Hepatocyte (in vitro differentiated cells): ENCODE measurements at regions not wholly inside any gene's neighbourhood (a gene's known extent, or its start where the extent isn't known, plus 50 kb on each side); places are given as distances from the start of the nearest gene placed in this dataset.

Source experiments
- DNase-seq: peaks from one replicate; pipeline ENCODE4 v3.0.0-alpha.2; 2016; ENCODE audit warnings: low spot score
- H2AFZ ChIP-seq: fragments of 200-600 bp; sonication (generic); 2 replicates; pipeline ENCODE4 v1.6.0; 2016; ENCODE audit warnings: antibody characterized with exemption, mild to moderate bottlenecking
- H3K27ac ChIP-seq: fragments of 200-600 bp; sonication (generic); 2 replicates; pipeline ENCODE4 v1.5.1; 2016; ENCODE audit warnings: mild to moderate bottlenecking
- H3K27me3 ChIP-seq: fragments of 200-600 bp; sonication (generic); 2 replicates; pipeline ENCODE4 v1.6.1; 2016
- H3K36me3 ChIP-seq: fragments of 200-600 bp; sonication (generic); replicated peaks from 2 replicates; pipeline ENCODE4 v1.5.1; 2016; ENCODE audit warnings: low read depth; ENCODE audit not compliant: insufficient read depth
- H3K4me1 ChIP-seq: fragments of 200-600 bp; sonication (generic); 2 replicates; pipeline ENCODE4 v1.5.1; 2016; ENCODE audit warnings: mild to moderate bottlenecking, moderate library complexity; ENCODE audit not compliant: insufficient read depth
- H3K4me2 ChIP-seq: fragments of 200-600 bp; sonication (generic); 2 replicates; pipeline ENCODE4 v1.6.0; 2016
- H3K4me3 ChIP-seq: fragments of 200-600 bp; sonication (generic); 2 replicates; pipeline ENCODE4 v1.5.1; 2016; ENCODE audit warnings: mild to moderate bottlenecking
- H3K79me2 ChIP-seq: fragments of 200-600 bp; sonication (generic); 2 replicates; pipeline ENCODE4 v1.6.0; 2017; ENCODE audit warnings: mild to moderate bottlenecking
- H3K9me2 ChIP-seq: fragments of 200-600 bp; sonication (generic); replicated peaks from 2 replicates; pipeline ENCODE4 v1.6.0; 2017; ENCODE audit warnings: mild to moderate bottlenecking; ENCODE audit not compliant: insufficient read depth
- H3K9me3 ChIP-seq: fragments of 200-600 bp; sonication (generic); 2 replicates; pipeline ENCODE4 v1.5.1; 2016; ENCODE audit warnings: low read depth, mild to moderate bottlenecking
- H4K20me1 ChIP-seq: fragments of 200-600 bp; sonication (generic); 2 replicates; pipeline ENCODE4 v1.6.0; 2016; ENCODE audit warnings: mild to moderate bottlenecking; ENCODE audit not compliant: insufficient read depth, poor library complexity, severe bottlenecking
- EZH2 ChIP-seq: fragments of 200-600 bp; sonication (generic); IDR thresholded peaks from 2 replicates; pipeline ENCODE4 v1.6.1; 2016; ENCODE audit warnings: antibody characterized with exemption, mild to moderate bottlenecking, borderline replicate concordance
- EZH2phosphoT487 ChIP-seq: fragments of 200-600 bp; sonication (generic); IDR thresholded peaks from one replicate; pipeline ENCODE4 v1.6.1; 2018; ENCODE audit warnings: antibody characterized with exemption, mild to moderate bottlenecking, low read depth, moderate library complexity; ENCODE audit not compliant: unreplicated experiment, severe bottlenecking
- WGBS: methylation state at CpG from one replicate; pipeline ENCODE4 v1.1.6; 2016; ENCODE audit warnings: low lambda C conversion rate; ENCODE audit errors: missing lambda C conversion rate; 5-methylcytosine and 5-hydroxymethylcytosine counted together
- TF ChIP-seq, protein P1 (sequence below): fragments of 200-600 bp; sonication (generic); IDR thresholded peaks from 2 replicates; pipeline ENCODE4 v1.5.1; 2016; ENCODE audit warnings: antibody characterized with exemption, mild to moderate bottlenecking; ENCODE audit not compliant: poor library complexity

DNA sequence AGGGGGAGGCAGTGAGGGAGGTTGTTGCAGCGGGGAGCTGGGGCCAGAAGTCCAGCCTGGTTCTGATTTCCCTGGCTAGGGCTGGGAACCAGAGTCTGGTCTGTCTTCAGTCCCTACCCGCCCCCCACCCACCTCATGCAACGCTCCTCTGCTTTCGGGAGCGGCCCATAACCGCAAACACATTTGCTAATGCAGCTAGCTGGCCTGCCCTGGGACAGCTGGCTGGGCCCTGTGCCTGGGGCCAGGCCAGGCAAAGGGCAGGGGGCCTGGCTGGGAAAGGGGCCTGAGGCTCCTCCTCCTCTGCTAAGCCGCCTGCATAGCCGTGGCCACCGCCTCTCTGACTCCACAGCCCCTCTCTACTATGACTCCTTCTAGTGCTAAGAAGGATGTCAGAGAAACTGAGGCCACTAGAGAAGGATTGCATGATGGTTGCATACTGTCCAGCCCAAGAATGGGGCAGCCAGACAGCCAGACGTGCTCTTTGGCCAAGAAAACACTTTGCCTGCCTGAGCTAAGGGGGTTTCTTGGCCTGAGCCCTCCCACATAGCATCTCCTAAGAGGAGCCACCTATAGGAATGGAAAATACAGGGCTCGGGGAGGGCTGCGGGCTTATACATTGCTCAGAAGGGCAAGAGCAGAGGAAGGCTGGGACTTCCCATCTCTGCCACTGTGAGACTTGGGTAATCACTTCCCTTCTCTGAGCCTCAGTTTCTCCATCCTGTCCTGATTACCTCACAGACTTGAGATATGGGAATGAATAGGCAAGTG, 76.9 kb downstream of the PJA1 start:
- H3K4me3 ChIP-seq: no peak overlapping the region
- WGBS: 62% methylated on average over 10 of the region's 12 CpGs
- no peak overlapping the region for H2AFZ ChIP-seq
- no peak overlapping the region for H3K27ac ChIP-seq
- H3K4me2 ChIP-seq: no peak overlapping the region
- TF ChIP-seq, protein P1, sequence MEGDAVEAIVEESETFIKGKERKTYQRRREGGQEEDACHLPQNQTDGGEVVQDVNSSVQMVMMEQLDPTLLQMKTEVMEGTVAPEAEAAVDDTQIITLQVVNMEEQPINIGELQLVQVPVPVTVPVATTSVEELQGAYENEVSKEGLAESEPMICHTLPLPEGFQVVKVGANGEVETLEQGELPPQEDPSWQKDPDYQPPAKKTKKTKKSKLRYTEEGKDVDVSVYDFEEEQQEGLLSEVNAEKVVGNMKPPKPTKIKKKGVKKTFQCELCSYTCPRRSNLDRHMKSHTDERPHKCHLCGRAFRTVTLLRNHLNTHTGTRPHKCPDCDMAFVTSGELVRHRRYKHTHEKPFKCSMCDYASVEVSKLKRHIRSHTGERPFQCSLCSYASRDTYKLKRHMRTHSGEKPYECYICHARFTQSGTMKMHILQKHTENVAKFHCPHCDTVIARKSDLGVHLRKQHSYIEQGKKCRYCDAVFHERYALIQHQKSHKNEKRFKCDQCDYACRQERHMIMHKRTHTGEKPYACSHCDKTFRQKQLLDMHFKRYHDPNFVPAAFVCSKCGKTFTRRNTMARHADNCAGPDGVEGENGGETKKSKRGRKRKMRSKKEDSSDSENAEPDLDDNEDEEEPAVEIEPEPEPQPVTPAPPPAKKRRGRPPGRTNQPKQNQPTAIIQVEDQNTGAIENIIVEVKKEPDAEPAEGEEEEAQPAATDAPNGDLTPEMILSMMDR: no peak
- no peak for TF ChIP-seq EZH2phosphoT487
- TF ChIP-seq EZH2: no peak
- no peaks in the 10 kb centered on the region for H3K4me1 ChIP-seq
- no peaks in the 10 kb centered on the region for H3K27me3 ChIP-seq
- no peaks in the 10 kb centered on the region for H3K9me3 ChIP-seq
- H3K36me3 ChIP-seq: no peaks in the 10 kb centered on the region
- no peaks in the 10 kb centered on the region for H4K20me1 ChIP-seq
- no peaks in the 10 kb centered on the region for H3K9me2 ChIP-seq
- no peaks in the 10 kb centered on the region for H3K79me2 ChIP-seq
- DNase-seq: no peak

DNA sequence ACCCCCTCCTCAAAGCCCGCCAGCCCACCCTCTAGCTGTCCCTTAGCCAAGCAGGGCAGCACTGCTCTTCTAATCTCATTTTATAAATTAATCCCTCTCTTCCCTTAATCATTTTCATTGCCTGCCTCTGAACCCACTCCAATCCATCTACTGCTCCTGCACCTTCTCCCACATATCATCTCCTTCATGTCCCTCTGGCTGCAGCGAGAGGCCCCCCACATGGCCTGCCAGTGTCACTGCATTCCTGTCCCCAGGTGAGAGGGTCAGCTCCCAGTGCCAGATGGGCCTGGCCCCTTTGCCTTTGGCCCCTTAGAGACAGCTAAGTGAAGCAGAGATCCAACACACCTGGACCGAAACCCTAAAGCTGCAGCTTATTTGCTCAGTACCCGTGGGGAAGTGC, 79.4 kb downstream of the PJA1 start:
- H3K79me2 ChIP-seq: no peaks in the 10 kb centered on the region
- no peak for DNase-seq
- TF ChIP-seq, protein P1: no peak
- TF ChIP-seq EZH2phosphoT487 (no peak), EZH2 (no peak)
- H3K4me2 ChIP-seq: no peak overlapping the region
- H3K4me1 ChIP-seq: peaks cover 7% of the 10 kb centered on the region
- no peaks in the 10 kb centered on the region for H3K27me3 ChIP-seq
- H3K9me3 ChIP-seq: no peaks in the 10 kb centered on the region
- H3K9me2 ChIP-seq: no peaks in the 10 kb centered on the region
- no peak overlapping the region for H2AFZ ChIP-seq
- H3K36me3 ChIP-seq: no peaks in the 10 kb centered on the region
- no peak overlapping the region for H3K4me3 ChIP-seq
- H3K27ac ChIP-seq: no peak overlapping the region
- WGBS: 52% methylated on average over 4 of the region's 4 CpGs
- no peaks in the 10 kb centered on the region for H4K20me1 ChIP-seq

DNA sequence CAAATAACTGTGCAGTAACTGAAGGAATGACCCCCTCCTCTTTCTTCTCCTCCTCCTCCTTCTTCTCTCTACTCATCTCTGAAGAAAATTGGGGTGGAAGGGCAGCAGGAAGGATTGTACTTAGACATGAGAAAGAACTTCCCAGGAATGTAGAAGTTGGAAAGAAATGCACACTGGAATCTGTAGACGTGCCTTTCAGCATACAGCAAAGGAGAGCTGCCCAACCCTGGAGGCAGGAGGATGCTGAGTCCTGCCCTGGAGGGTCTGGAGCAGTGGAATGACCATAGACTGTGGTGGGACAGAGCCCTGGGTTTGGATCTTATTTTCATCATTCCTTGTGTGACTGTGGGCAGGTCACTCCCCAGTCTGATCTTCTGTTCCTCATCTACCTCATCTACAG, 80.1 kb downstream of the PJA1 start:
- Histone ChIP-seq H4K20me1 (no peaks in the 10 kb centered on the region), H3K4me1 (peaks cover 11% of the 10 kb centered on the region), H2AFZ (no peak overlapping the region), H3K9me3 (no peaks in the 10 kb centered on the region), H3K27me3 (no peaks in the 10 kb centered on the region), H3K4me2 (no peak overlapping the region), H3K79me2 (no peaks in the 10 kb centered on the region), H3K36me3 (no peaks in the 10 kb centered on the region), H3K4me3 (no peak overlapping the region), H3K27ac (no peak overlapping the region), H3K9me2 (no peaks in the 10 kb centered on the region)
- DNase-seq: no peak
- 53% methylated on average over 1 of the region's 1 CpG for WGBS
- TF ChIP-seq, protein P1: no peak

DNA sequence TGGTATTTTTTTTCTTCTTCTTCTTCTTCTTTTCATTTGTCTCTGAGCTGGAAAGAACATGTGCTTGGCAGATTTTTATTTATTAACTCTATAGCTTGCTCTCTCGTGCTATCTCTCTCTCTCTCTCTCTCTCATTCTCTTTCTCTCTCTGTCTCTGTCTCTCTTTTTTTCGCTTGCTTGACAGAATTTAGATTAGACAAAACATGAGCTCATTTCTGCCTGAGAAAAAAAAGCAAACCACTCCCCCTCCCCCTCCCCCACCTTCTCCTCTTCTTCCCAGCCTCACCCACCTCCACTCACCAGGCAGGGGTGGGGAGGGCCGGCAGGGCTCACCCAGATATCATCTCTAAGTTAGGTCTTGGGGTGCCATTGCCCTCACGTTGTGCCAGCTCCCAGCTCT, 81.5 kb downstream of the PJA1 start:
- Histone ChIP-seq H3K9me2 (no peaks in the 10 kb centered on the region), H3K4me3 (no peak overlapping the region), H3K79me2 (no peaks in the 10 kb centered on the region), H4K20me1 (no peaks in the 10 kb centered on the region), H3K27ac (peak overlapping the region; percentile 52), H3K9me3 (no peaks in the 10 kb centered on the region), H3K4me1 (peaks cover 18% of the 10 kb centered on the region), H3K36me3 (no peaks in the 10 kb centered on the region), H3K4me2 (no peak overlapping the region), H2AFZ (no peak overlapping the region), H3K27me3 (no peaks in the 10 kb centered on the region)
- TF ChIP-seq EZH2 (no peak), EZH2phosphoT487 (no peak)
- TF ChIP-seq, protein P1: no peak
- 52% methylated on average over 4 of the region's 4 CpGs for WGBS
- no peak for DNase-seq
